HUES6 (cell line): ENCODE measurements at regions not wholly inside any gene's neighbourhood (a gene's known extent, or its start where the extent isn't known, plus 50 kb on each side); places are given as distances from the start of the nearest gene placed in this dataset.

ENCODE experiments used
- H3K27ac ChIP-seq: 2 replicates; pipeline ENCODE4 v1.7.0; 2013; ENCODE audit warnings: low read depth, mild to moderate bottlenecking, low read length, inconsistent platforms
- H3K27me3 ChIP-seq: 2 replicates; pipeline ENCODE4 v1.6.1; 2013; ENCODE audit warnings: low read length; ENCODE audit not compliant: control insufficient read depth, insufficient read depth
- H3K36me3 ChIP-seq: 2 replicates; pipeline ENCODE4 v1.6.1; 2013; ENCODE audit warnings: low read length; ENCODE audit not compliant: control insufficient read depth, insufficient read depth
- H3K4me1 ChIP-seq: 2 replicates; pipeline ENCODE4 v1.6.1; 2013; ENCODE audit warnings: low read length; ENCODE audit not compliant: control insufficient read depth, insufficient read depth
- H3K4me3 ChIP-seq: 2 replicates; pipeline ENCODE4 v1.5.1; 2013; ENCODE audit warnings: low read depth, low read length
- H3K9ac ChIP-seq: one replicate; pipeline ENCODE4 v1.6.1; 2013; ENCODE audit warnings: mild to moderate bottlenecking, low read length
- H3K9me3 ChIP-seq: 2 replicates; pipeline ENCODE4 v1.6.1; 2013; ENCODE audit warnings: low read depth, low read length; ENCODE audit not compliant: control insufficient read depth, insufficient read depth

- H3K9me3 ChIP-seq, result no peaks in the 10 kb centered on the region
- H3K27me3 ChIP-seq, result peaks cover 71% of the 10 kb centered on the region
- H3K4me1 ChIP-seq, result peaks cover 28% of the 10 kb centered on the region
- no peaks in the 10 kb centered on the region for H3K36me3 ChIP-seq
- H3K4me3 ChIP-seq, result no peak overlapping the region
- H3K27ac ChIP-seq, result no peak overlapping the region
- no peak overlapping the region for H3K9ac ChIP-seq
These were observed 152.5 kb upstream of the CADM1 start for GRCh38 chr11:115656669-115657068.

- H3K4me3 ChIP-seq, result no peak overlapping the region
- H3K36me3 ChIP-seq, result no peaks in the 10 kb centered on the region
- H3K9me3 ChIP-seq, result no peaks in the 10 kb centered on the region
- H3K27me3 ChIP-seq, result peaks cover 66% of the 10 kb centered on the region
- H3K4me1 ChIP-seq, result peaks cover 28% of the 10 kb centered on the region
- H3K9ac ChIP-seq, result no peak overlapping the region
- H3K27ac ChIP-seq, result no peak overlapping the region
These were observed 151.8 kb upstream of the CADM1 start for GRCh38 chr11:115656041-115656440.

GRCh38 chr11:115654792-115655191 lies 150.6 kb upstream of the CADM1 start:
- peaks cover 54% of the 10 kb centered on the region for H3K27me3 ChIP-seq
- no peak overlapping the region for H3K27ac ChIP-seq
- peaks cover 29% of the 10 kb centered on the region; the same call in 1 of the 2 replicates for H3K4me1 ChIP-seq
- no peaks in the 10 kb centered on the region for H3K9me3 ChIP-seq
- no peak overlapping the region for H3K4me3 ChIP-seq
- H3K36me3 ChIP-seq, result no peaks in the 10 kb centered on the region
- H3K9ac ChIP-seq, result no peak overlapping the region

GRCh38 chr11:115653926-115654325 lies 149.7 kb upstream of the CADM1 start:
- Histone ChIP-seq H3K9me3 (no peaks in the 10 kb centered on the region), H3K4me1 (peaks cover 27% of the 10 kb centered on the region; the same call in 1 of the 2 replicates), H3K36me3 (no peaks in the 10 kb centered on the region), H3K9ac (no peak overlapping the region), H3K27me3 (peaks cover 45% of the 10 kb centered on the region), H3K27ac (no peak overlapping the region), H3K4me3 (no peak overlapping the region)

GRCh38 chr11:115653076-115653475 lies 148.9 kb upstream of the CADM1 start:
- Histone ChIP-seq H3K27ac (no peak overlapping the region), H3K27me3 (peaks cover 37% of the 10 kb centered on the region), H3K4me3 (no peak overlapping the region), H3K4me1 (peaks cover 21% of the 10 kb centered on the region; the same call in 1 of the 2 replicates), H3K36me3 (no peaks in the 10 kb centered on the region), H3K9me3 (no peaks in the 10 kb centered on the region), H3K9ac (no peak overlapping the region)

- Histone ChIP-seq H3K27ac (no peak overlapping the region), H3K27me3 (peaks cover 33% of the 10 kb centered on the region), H3K36me3 (no peaks in the 10 kb centered on the region), H3K9ac (no peak overlapping the region), H3K9me3 (no peaks in the 10 kb centered on the region), H3K4me1 (peaks cover 21% of the 10 kb centered on the region; the same call in 1 of the 2 replicates), H3K4me3 (no peak overlapping the region)
These were observed 148.3 kb upstream of the CADM1 start for GRCh38 chr11:115652496-115652895.

- Histone ChIP-seq H3K27ac (no peak overlapping the region), H3K4me3 (no peak overlapping the region), H3K9me3 (no peaks in the 10 kb centered on the region), H3K36me3 (no peaks in the 10 kb centered on the region), H3K4me1 (peaks cover 21% of the 10 kb centered on the region; the same call in 1 of the 2 replicates), H3K9ac (no peak overlapping the region), H3K27me3 (peaks cover 29% of the 10 kb centered on the region)
These were observed 147.9 kb upstream of the CADM1 start for GRCh38 chr11:115652094-115652493.

- Histone ChIP-seq H3K27me3 (peaks cover 12% of the 10 kb centered on the region; the same call in 1 of the 2 replicates), H3K36me3 (no peaks in the 10 kb centered on the region), H3K9ac (no peak overlapping the region), H3K27ac (no peak overlapping the region), H3K4me3 (no peak overlapping the region), H3K4me1 (peaks cover 32% of the 10 kb centered on the region), H3K9me3 (no peaks in the 10 kb centered on the region)
These were observed 145.2 kb upstream of the CADM1 start for GRCh38 chr11:115649461-115649860.

GRCh38 chr11:115645631-115646317 lies 141.6 kb upstream of the CADM1 start:
- no peak overlapping the region for H3K9ac ChIP-seq
- no peak overlapping the region for H3K27ac ChIP-seq
- peak overlapping the region; percentile 48 for H3K4me3 ChIP-seq
- H3K27me3 ChIP-seq, result peaks cover 17% of the 10 kb centered on the region
- no peaks in the 10 kb centered on the region for H3K9me3 ChIP-seq
- H3K4me1 ChIP-seq, result peaks cover 32% of the 10 kb centered on the region
- H3K36me3 ChIP-seq, result no peaks in the 10 kb centered on the region

GRCh38 chr11:115644856-115645255 lies 140.6 kb upstream of the CADM1 start:
- no peak overlapping the region for H3K4me3 ChIP-seq

GRCh38 chr11:115643549-115644270 lies 139.5 kb upstream of the CADM1 start:
- Histone ChIP-seq H3K9ac (no peak overlapping the region), H3K4me3 (no peak overlapping the region), H3K4me1 (peaks cover 26% of the 10 kb centered on the region), H3K27ac (no peak overlapping the region), H3K9me3 (no peaks in the 10 kb centered on the region), H3K36me3 (no peaks in the 10 kb centered on the region), H3K27me3 (peaks cover 24% of the 10 kb centered on the region)

More at GRCh38 chr11:115644856-115645255, 140.6 kb upstream of the CADM1 start:
- H3K36me3 ChIP-seq, result no peaks in the 10 kb centered on the region
- no peak overlapping the region for H3K9ac ChIP-seq
- H3K9me3 ChIP-seq, result no peaks in the 10 kb centered on the region
- peaks cover 26% of the 10 kb centered on the region for H3K4me1 ChIP-seq
- peaks cover 21% of the 10 kb centered on the region for H3K27me3 ChIP-seq
- no peak overlapping the region for H3K27ac ChIP-seq
